DMS 273 (cell line): ENCODE measurements at regions not wholly inside any gene's neighbourhood (a gene's known extent, or its start where the extent isn't known, plus 50 kb on each side); places are given as distances from the start of the nearest gene placed in this dataset.

Source experiments
- DNase-seq: peaks from one replicate; lab custom pipeline; 2025; ENCODE audit not compliant: unreplicated experiment; lab: John Stamatoyannopoulos, UW

DNA sequence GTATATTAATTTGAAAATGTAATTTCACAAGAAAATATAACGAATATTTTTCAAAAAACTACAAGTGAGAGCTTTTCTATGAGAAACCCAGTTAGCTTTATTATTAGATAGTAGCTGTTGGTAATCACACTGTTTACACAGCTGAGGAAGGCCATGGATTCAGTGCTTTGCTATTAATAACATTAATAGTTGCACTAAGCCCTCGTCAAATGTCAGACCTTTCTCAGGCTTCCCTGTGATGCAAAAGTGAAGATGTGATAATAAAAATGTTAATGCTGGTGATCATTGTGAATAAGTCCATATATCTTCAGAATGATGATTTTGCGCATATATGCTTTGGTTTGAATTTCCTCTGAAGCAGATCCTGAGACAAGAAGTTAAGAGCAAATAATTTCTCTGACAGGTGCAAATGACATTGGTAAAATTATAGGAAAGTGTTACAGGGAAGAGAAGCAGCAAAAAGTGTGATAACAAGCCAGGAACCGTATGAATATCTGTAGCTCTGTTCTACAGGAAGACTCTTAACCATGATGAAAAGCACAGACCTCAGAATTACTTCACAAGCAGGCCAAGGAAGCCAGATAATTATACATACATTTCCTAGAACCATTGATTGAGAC is 56.5 kb upstream of the CNTN6 start:
- no peak for DNase-seq

DNA sequence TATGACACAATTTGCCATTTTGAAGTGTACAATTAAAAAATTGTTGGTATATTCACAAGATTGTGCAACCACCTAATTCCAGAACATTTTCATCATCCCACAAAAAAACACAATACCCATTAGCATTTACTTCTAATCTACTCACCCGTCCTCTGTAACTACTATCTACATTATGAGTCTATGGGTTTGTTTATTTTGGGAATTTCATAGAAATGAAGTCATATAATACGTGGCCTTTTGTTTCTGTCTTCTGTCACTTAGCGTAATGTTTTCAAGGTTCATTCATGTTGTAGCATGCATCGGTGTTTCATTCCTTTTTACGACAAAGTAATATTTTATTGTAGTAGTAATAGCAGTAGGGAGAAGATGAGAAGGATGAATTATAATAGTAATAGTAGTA is 55.2 kb upstream of the CNTN6 start:
- no peak for DNase-seq
